LNCAP (cell line): ENCODE measurements at regions not wholly inside any gene's neighbourhood (a gene's known extent, or its start where the extent isn't known, plus 50 kb on each side); places are given as distances from the start of the nearest gene placed in this dataset.

ENCODE experiments used
- TF ChIP-seq, protein P1 (sequence below): fragments of 450-650 bp; IDR thresholded peaks from 2 replicates; pipeline ENCODE4 v1.5.1; 2017; ENCODE audit warnings: mild to moderate bottlenecking

- TF ChIP-seq, protein P1, sequence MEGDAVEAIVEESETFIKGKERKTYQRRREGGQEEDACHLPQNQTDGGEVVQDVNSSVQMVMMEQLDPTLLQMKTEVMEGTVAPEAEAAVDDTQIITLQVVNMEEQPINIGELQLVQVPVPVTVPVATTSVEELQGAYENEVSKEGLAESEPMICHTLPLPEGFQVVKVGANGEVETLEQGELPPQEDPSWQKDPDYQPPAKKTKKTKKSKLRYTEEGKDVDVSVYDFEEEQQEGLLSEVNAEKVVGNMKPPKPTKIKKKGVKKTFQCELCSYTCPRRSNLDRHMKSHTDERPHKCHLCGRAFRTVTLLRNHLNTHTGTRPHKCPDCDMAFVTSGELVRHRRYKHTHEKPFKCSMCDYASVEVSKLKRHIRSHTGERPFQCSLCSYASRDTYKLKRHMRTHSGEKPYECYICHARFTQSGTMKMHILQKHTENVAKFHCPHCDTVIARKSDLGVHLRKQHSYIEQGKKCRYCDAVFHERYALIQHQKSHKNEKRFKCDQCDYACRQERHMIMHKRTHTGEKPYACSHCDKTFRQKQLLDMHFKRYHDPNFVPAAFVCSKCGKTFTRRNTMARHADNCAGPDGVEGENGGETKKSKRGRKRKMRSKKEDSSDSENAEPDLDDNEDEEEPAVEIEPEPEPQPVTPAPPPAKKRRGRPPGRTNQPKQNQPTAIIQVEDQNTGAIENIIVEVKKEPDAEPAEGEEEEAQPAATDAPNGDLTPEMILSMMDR: no peak
Measured at GRCh38 chr1:38497921-38498656, 361.5 kb downstream of the RRAGC start.

GRCh38 chr1:38489844-38490270 lies 369.7 kb downstream of the RRAGC start:
- TF ChIP-seq, protein P1: peak; percentile 63

GRCh38 chr1:38488162-38488898 lies 371.2 kb downstream of the RRAGC start:
- TF ChIP-seq, protein P1: no peak

- TF ChIP-seq, protein P1: no peak
Measured at GRCh38 chr1:38487396-38487795, 372.2 kb downstream of the RRAGC start.

- TF ChIP-seq, protein P1: no peak
Measured at GRCh38 chr1:38486085-38486484, 373.5 kb downstream of the RRAGC start.

- TF ChIP-seq, protein P1: no peak
Measured at GRCh38 chr1:38481871-38482826, 377.4 kb downstream of the RRAGC start.

- TF ChIP-seq, protein P1: no peak
Measured at GRCh38 chr1:38477811-38478210, 381.8 kb downstream of the RRAGC start.
